Adipocyte (in vitro differentiated cells): ENCODE measurements at regions not wholly inside any gene's neighbourhood (a gene's known extent, or its start where the extent isn't known, plus 50 kb on each side); places are given as distances from the start of the nearest gene placed in this dataset.
A peak's percentile ranks its signal among the peaks of the same experiment; 100 is the strongest.

Experiments used
- DNase-seq: peaks from one replicate; pipeline ENCODE4 v3.0.0-alpha.2; 2015; ENCODE audit warnings: low read depth
- H3K27me3 ChIP-seq: replicated peaks from 2 replicates; pipeline ENCODE4 v1.7.0; 2013; ENCODE audit warnings: mild to moderate bottlenecking, low read length, moderate library complexity; ENCODE audit not compliant: control insufficient read depth, insufficient read depth
- H3K36me3 ChIP-seq: 2 replicates; pipeline ENCODE4 v1.7.0; 2013; ENCODE audit warnings: low read length, mild to moderate bottlenecking, moderate library complexity; ENCODE audit not compliant: control insufficient read depth, insufficient read depth, severe bottlenecking
- H3K4me1 ChIP-seq: 2 replicates; pipeline ENCODE4 v1.7.0; 2013; ENCODE audit warnings: mild to moderate bottlenecking, low read length, moderate library complexity; ENCODE audit not compliant: control insufficient read depth, insufficient read depth
- H3K4me3 ChIP-seq: 2 replicates; pipeline ENCODE4 v1.7.0; 2013; ENCODE audit warnings: mild to moderate bottlenecking, low read length, moderate library complexity
- H3K9ac ChIP-seq: 2 replicates; pipeline ENCODE4 v1.7.0; 2013; ENCODE audit warnings: mild to moderate bottlenecking, low read length, moderate library complexity
- H3K9me3 ChIP-seq: 2 replicates; pipeline ENCODE4 v1.7.0; 2013; ENCODE audit warnings: mild to moderate bottlenecking, low read length, moderate library complexity; ENCODE audit not compliant: control insufficient read depth

- H3K36me3 ChIP-seq = no peaks in the 10 kb centered on the region
- H3K4me3 ChIP-seq = no peak overlapping the region
- no peak overlapping the region for H3K9ac ChIP-seq
- H3K27me3 ChIP-seq = peaks cover 7% of the 10 kb centered on the region
- no peaks in the 10 kb centered on the region for H3K9me3 ChIP-seq
- peaks cover 28% of the 10 kb centered on the region for H3K4me1 ChIP-seq
- no peak for DNase-seq
Measured at GRCh38 chr9:23538461-23539003, 287.5 kb downstream of the ELAVL2 start.

GRCh38 chr9:23539311-23539710, 286.7 kb downstream of the ELAVL2 start:
- DNase-seq = no peak

GRCh38 chr9:23541976-23542375, 284.1 kb downstream of the ELAVL2 start:
- peaks cover 7% of the 10 kb centered on the region for H3K27me3 ChIP-seq

More at GRCh38 chr9:23539311-23539710, 286.7 kb downstream of the ELAVL2 start:
- no peak overlapping the region for H3K9ac ChIP-seq
- peaks cover 7% of the 10 kb centered on the region for H3K27me3 ChIP-seq
- peaks cover 29% of the 10 kb centered on the region for H3K4me1 ChIP-seq
- H3K9me3 ChIP-seq = no peaks in the 10 kb centered on the region
- no peaks in the 10 kb centered on the region for H3K36me3 ChIP-seq
- H3K4me3 ChIP-seq = no peak overlapping the region

GRCh38 chr9:23542438-23542837, 283.6 kb downstream of the ELAVL2 start:
- DNase-seq = peak; percentile 19
- peaks cover 5% of the 10 kb centered on the region for H3K27me3 ChIP-seq
- H3K4me1 ChIP-seq = peaks cover 23% of the 10 kb centered on the region
- H3K9ac ChIP-seq = no peak overlapping the region
- no peaks in the 10 kb centered on the region for H3K9me3 ChIP-seq
- H3K36me3 ChIP-seq = no peaks in the 10 kb centered on the region
- H3K4me3 ChIP-seq = no peak overlapping the region

More at GRCh38 chr9:23541976-23542375, 284.1 kb downstream of the ELAVL2 start:
- Histone ChIP-seq H3K9me3 (no peaks in the 10 kb centered on the region), H3K4me3 (no peak overlapping the region), H3K9ac (no peak overlapping the region), H3K36me3 (no peaks in the 10 kb centered on the region), H3K4me1 (peaks cover 28% of the 10 kb centered on the region)
- no peak for DNase-seq

- Histone ChIP-seq H3K9ac (no peak overlapping the region), H3K36me3 (no peaks in the 10 kb centered on the region), H3K4me1 (peaks cover 19% of the 10 kb centered on the region), H3K9me3 (no peaks in the 10 kb centered on the region), H3K27me3 (peaks cover under 1% of the 10 kb centered on the region), H3K4me3 (no peak overlapping the region)
- DNase-seq = no peak
Measured at GRCh38 chr9:23542927-23543326, 283.1 kb downstream of the ELAVL2 start.

GRCh38 chr9:23543419-23543818, 282.6 kb downstream of the ELAVL2 start:
- no peak for DNase-seq
- Histone ChIP-seq H3K27me3 (no peaks in the 10 kb centered on the region), H3K4me3 (no peak overlapping the region), H3K4me1 (peaks cover 19% of the 10 kb centered on the region), H3K36me3 (no peaks in the 10 kb centered on the region), H3K9ac (no peak overlapping the region), H3K9me3 (no peaks in the 10 kb centered on the region)

GRCh38 chr9:23545728-23546127, 280.3 kb downstream of the ELAVL2 start:
- H3K4me3 ChIP-seq = no peak overlapping the region
- H3K27me3 ChIP-seq = no peaks in the 10 kb centered on the region
- no peak overlapping the region for H3K9ac ChIP-seq
- H3K9me3 ChIP-seq = no peaks in the 10 kb centered on the region
- H3K36me3 ChIP-seq = no peaks in the 10 kb centered on the region
- H3K4me1 ChIP-seq = peaks cover 19% of the 10 kb centered on the region
- DNase-seq = no peak

- Histone ChIP-seq H3K9me3 (no peaks in the 10 kb centered on the region), H3K9ac (no peak overlapping the region), H3K27me3 (peaks cover 8% of the 10 kb centered on the region), H3K36me3 (no peaks in the 10 kb centered on the region), H3K4me1 (no peaks in the 10 kb centered on the region), H3K4me3 (no peak overlapping the region)
- no peak for DNase-seq
Measured at GRCh38 chr9:23551311-23551721, 274.7 kb downstream of the ELAVL2 start.

GRCh38 chr9:23551929-23552707, 273.9 kb downstream of the ELAVL2 start:
- no peak for DNase-seq
- H3K36me3 ChIP-seq = no peaks in the 10 kb centered on the region

GRCh38 chr9:23552876-23553601, 273.0 kb downstream of the ELAVL2 start:
- no peaks in the 10 kb centered on the region for H3K4me1 ChIP-seq
- peaks cover 8% of the 10 kb centered on the region for H3K27me3 ChIP-seq
- no peaks in the 10 kb centered on the region for H3K36me3 ChIP-seq
- no peak overlapping the region for H3K4me3 ChIP-seq
- no peak for DNase-seq
- H3K9me3 ChIP-seq = no peaks in the 10 kb centered on the region
- H3K9ac ChIP-seq = no peak overlapping the region

More at GRCh38 chr9:23551929-23552707, 273.9 kb downstream of the ELAVL2 start:
- no peaks in the 10 kb centered on the region for H3K9me3 ChIP-seq
- no peak overlapping the region for H3K4me3 ChIP-seq
- no peaks in the 10 kb centered on the region for H3K4me1 ChIP-seq
- no peak overlapping the region for H3K9ac ChIP-seq
- peaks cover 8% of the 10 kb centered on the region for H3K27me3 ChIP-seq

GRCh38 chr9:23554686-23555085, 271.4 kb downstream of the ELAVL2 start:
- H3K9me3 ChIP-seq = no peaks in the 10 kb centered on the region
- no peaks in the 10 kb centered on the region for H3K4me1 ChIP-seq
- H3K36me3 ChIP-seq = no peaks in the 10 kb centered on the region
- DNase-seq = no peak
- H3K27me3 ChIP-seq = peaks cover 8% of the 10 kb centered on the region
- H3K9ac ChIP-seq = no peak overlapping the region
- H3K4me3 ChIP-seq = no peak overlapping the region
